CMK (cell line): ENCODE measurements at regions not wholly inside any gene's neighbourhood (a gene's known extent, or its start where the extent isn't known, plus 50 kb on each side); places are given as distances from the start of the nearest gene placed in this dataset.
A peak's percentile ranks its signal among the peaks of the same experiment; 100 is the strongest.

ENCODE experiments used
- DNase-seq: peaks from one replicate; pipeline ENCODE4 v3.0.0-alpha.2; 2010; ENCODE audit warnings: low read depth

- DNase-seq = no peak
These were observed 139.4 kb downstream of the ID4 start for GRCh38 chr6:19976411-19977129.

- DNase-seq = no peak
These were observed 141.9 kb downstream of the ID4 start for GRCh38 chr6:19979059-19979458.

GRCh38 chr6:19979986-19980385 is 142.8 kb downstream of the ID4 start:
- DNase-seq = no peak

- no peak for DNase-seq
These were observed 146.2 kb downstream of the ID4 start for GRCh38 chr6:19983374-19983773.

- DNase-seq = no peak
These were observed 149.7 kb downstream of the ID4 start for GRCh38 chr6:19986691-19987438.

GRCh38 chr6:19988555-19988954 is 151.4 kb downstream of the ID4 start:
- no peak for DNase-seq

- DNase-seq = no peak
These were observed 154.0 kb downstream of the ID4 start for GRCh38 chr6:19991176-19991575.

GRCh38 chr6:19994909-19995308 is 157.7 kb downstream of the ID4 start:
- no peak for DNase-seq

- no peak for DNase-seq
These were observed 158.5 kb downstream of the ID4 start for GRCh38 chr6:19995575-19996257.

GRCh38 chr6:19997104-19997503 is 159.9 kb downstream of the ID4 start:
- DNase-seq = no peak

- DNase-seq = no peak
These were observed 161.4 kb downstream of the ID4 start for GRCh38 chr6:19998541-19998940.

- DNase-seq = peak; percentile 54
These were observed 162.4 kb downstream of the ID4 start for GRCh38 chr6:19999319-20000191.

GRCh38 chr6:20001286-20001685 is 164.1 kb downstream of the ID4 start:
- DNase-seq = no peak

GRCh38 chr6:20006037-20006436 is 168.9 kb downstream of the ID4 start:
- no peak for DNase-seq

- no peak for DNase-seq
These were observed 171.0 kb downstream of the ID4 start for GRCh38 chr6:20008131-20008530.

- DNase-seq = no peak
These were observed 176.1 kb downstream of the ID4 start for GRCh38 chr6:20013066-20013861.

GRCh38 chr6:20014508-20014907 is 177.3 kb downstream of the ID4 start:
- DNase-seq = no peak

GRCh38 chr6:20020526-20020925 is 183.4 kb downstream of the ID4 start:
- DNase-seq = no peak

- DNase-seq = no peak
These were observed 184.6 kb downstream of the ID4 start for GRCh38 chr6:20021795-20022194.

GRCh38 chr6:20023549-20024315 is 186.6 kb downstream of the ID4 start:
- DNase-seq = peak; percentile 61

- no peak for DNase-seq
These were observed 187.1 kb downstream of the ID4 start for GRCh38 chr6:20024316-20024673.
